ENCODE measurements at regions not wholly inside any gene's neighbourhood (a gene's known extent, or its start where the extent isn't known, plus 50 kb on each side); places are given as distances from the start of the nearest gene placed in this dataset.

DNA sequence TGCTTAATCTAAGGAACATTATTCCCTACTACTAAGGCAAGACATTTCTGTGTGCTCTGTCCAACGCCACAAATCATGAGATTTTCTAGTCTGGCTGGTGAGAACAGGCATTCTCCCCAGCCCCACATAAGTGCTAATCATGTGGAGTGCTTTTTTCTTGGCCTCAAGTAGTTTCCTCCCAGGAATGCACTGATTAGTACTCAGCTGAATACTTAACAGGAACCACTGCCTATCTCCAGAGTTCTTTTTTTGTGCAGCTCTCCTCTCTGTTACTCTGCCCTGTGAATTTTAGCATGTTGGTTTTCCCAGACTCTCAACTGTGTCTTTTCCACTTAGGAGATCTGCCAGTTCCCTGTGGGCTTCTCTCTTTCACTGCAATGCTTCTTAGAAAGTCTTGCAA lies 1098.5 kb upstream of the LRRTM3 start:
- TF ChIP-seq, protein P1, sequence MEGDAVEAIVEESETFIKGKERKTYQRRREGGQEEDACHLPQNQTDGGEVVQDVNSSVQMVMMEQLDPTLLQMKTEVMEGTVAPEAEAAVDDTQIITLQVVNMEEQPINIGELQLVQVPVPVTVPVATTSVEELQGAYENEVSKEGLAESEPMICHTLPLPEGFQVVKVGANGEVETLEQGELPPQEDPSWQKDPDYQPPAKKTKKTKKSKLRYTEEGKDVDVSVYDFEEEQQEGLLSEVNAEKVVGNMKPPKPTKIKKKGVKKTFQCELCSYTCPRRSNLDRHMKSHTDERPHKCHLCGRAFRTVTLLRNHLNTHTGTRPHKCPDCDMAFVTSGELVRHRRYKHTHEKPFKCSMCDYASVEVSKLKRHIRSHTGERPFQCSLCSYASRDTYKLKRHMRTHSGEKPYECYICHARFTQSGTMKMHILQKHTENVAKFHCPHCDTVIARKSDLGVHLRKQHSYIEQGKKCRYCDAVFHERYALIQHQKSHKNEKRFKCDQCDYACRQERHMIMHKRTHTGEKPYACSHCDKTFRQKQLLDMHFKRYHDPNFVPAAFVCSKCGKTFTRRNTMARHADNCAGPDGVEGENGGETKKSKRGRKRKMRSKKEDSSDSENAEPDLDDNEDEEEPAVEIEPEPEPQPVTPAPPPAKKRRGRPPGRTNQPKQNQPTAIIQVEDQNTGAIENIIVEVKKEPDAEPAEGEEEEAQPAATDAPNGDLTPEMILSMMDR (IDR thresholded peaks at IDR 0.05): no peak
- no peak for TF ChIP-seq POLR2A (IDR thresholded peaks at IDR 0.05)

Measured in esophagus squamous epithelium (tissue), 4 donors.